ENCODE measurements at regions not wholly inside any gene's neighbourhood (a gene's known extent, or its start where the extent isn't known, plus 50 kb on each side); places are given as distances from the start of the nearest gene placed in this dataset.

DNA sequence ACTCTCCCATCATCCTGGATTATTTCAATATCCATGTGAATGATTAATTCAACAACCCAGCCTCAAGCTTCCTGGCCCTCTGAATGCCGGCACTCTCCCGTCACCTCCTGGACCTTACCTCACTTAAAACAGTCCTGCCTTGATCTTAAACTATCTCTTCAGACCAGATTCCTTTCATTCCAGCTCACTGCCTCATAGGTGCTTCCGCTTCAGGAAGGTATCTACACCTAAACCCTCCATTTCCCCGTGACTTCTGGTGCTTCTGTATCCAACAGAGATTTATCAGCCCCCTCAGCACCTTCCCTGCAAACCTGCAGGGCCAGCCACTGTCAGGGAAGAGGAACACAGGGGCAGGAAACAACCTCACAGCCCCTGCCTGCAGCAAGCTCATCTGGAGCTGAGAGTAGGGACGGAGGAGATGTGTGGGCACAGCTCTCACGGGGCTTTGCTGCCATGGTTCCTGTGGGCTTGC lies 98.9 kb upstream of the TJP1 start (continued):
- TF ChIP-seq, protein P1, sequence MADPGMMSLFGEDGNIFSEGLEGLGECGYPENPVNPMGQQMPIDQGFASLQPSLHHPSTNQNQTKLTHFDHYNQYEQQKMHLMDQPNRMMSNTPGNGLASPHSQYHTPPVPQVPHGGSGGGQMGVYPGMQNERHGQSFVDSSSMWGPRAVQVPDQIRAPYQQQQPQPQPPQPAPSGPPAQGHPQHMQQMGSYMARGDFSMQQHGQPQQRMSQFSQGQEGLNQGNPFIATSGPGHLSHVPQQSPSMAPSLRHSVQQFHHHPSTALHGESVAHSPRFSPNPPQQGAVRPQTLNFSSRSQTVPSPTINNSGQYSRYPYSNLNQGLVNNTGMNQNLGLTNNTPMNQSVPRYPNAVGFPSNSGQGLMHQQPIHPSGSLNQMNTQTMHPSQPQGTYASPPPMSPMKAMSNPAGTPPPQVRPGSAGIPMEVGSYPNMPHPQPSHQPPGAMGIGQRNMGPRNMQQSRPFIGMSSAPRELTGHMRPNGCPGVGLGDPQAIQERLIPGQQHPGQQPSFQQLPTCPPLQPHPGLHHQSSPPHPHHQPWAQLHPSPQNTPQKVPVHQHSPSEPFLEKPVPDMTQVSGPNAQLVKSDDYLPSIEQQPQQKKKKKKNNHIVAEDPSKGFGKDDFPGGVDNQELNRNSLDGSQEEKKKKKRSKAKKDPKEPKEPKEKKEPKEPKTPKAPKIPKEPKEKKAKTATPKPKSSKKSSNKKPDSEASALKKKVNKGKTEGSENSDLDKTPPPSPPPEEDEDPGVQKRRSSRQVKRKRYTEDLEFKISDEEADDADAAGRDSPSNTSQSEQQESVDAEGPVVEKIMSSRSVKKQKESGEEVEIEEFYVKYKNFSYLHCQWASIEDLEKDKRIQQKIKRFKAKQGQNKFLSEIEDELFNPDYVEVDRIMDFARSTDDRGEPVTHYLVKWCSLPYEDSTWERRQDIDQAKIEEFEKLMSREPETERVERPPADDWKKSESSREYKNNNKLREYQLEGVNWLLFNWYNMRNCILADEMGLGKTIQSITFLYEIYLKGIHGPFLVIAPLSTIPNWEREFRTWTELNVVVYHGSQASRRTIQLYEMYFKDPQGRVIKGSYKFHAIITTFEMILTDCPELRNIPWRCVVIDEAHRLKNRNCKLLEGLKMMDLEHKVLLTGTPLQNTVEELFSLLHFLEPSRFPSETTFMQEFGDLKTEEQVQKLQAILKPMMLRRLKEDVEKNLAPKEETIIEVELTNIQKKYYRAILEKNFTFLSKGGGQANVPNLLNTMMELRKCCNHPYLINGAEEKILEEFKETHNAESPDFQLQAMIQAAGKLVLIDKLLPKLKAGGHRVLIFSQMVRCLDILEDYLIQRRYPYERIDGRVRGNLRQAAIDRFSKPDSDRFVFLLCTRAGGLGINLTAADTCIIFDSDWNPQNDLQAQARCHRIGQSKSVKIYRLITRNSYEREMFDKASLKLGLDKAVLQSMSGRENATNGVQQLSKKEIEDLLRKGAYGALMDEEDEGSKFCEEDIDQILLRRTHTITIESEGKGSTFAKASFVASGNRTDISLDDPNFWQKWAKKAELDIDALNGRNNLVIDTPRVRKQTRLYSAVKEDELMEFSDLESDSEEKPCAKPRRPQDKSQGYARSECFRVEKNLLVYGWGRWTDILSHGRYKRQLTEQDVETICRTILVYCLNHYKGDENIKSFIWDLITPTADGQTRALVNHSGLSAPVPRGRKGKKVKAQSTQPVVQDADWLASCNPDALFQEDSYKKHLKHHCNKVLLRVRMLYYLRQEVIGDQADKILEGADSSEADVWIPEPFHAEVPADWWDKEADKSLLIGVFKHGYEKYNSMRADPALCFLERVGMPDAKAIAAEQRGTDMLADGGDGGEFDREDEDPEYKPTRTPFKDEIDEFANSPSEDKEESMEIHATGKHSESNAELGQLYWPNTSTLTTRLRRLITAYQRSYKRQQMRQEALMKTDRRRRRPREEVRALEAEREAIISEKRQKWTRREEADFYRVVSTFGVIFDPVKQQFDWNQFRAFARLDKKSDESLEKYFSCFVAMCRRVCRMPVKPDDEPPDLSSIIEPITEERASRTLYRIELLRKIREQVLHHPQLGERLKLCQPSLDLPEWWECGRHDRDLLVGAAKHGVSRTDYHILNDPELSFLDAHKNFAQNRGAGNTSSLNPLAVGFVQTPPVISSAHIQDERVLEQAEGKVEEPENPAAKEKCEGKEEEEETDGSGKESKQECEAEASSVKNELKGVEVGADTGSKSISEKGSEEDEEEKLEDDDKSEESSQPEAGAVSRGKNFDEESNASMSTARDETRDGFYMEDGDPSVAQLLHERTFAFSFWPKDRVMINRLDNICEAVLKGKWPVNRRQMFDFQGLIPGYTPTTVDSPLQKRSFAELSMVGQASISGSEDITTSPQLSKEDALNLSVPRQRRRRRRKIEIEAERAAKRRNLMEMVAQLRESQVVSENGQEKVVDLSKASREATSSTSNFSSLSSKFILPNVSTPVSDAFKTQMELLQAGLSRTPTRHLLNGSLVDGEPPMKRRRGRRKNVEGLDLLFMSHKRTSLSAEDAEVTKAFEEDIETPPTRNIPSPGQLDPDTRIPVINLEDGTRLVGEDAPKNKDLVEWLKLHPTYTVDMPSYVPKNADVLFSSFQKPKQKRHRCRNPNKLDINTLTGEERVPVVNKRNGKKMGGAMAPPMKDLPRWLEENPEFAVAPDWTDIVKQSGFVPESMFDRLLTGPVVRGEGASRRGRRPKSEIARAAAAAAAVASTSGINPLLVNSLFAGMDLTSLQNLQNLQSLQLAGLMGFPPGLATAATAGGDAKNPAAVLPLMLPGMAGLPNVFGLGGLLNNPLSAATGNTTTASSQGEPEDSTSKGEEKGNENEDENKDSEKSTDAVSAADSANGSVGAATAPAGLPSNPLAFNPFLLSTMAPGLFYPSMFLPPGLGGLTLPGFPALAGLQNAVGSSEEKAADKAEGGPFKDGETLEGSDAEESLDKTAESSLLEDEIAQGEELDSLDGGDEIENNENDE (IDR thresholded peaks at IDR 0.05; ENCODE audit: insufficient replicate concordance, low read length): no peak
- 0 out of 2 replicates have a peak, but pooled peaks have one; percentile 38 for TF ChIP-seq TAF1 (IDR thresholded peaks at IDR 0.05; ENCODE audit: low read depth, low read length)
- TF ChIP-seq CREB1 (IDR thresholded peaks at IDR 0.05): no peak
- TF ChIP-seq RAD21 (IDR thresholded peaks at IDR 0.05 in 1 of 2, conservative IDR thresholded peaks at IDR 0.05 in 1 of 2; ENCODE audit: low read depth in 2 of 2, low read length in 2 of 2): 0 out of 4 replicates have a peak, but pooled peaks of 1 of the 2 experiments have one; percentile 4
- TF ChIP-seq POLR2A (IDR thresholded peaks at IDR 0.05; ENCODE audit: control extremely low read depth in 1 of 2, low read depth in 2 of 2, low read length in 2 of 2): 0 out of 3 replicates have a peak, but pooled peaks of 1 of the 2 experiments have one; percentile 24
- TF ChIP-seq ASH2L (IDR thresholded peaks at IDR 0.05; ENCODE audit: low read length): peak; percentile 49
- no peak for TF ChIP-seq SP1 (IDR thresholded peaks at IDR 0.05; ENCODE audit: low read depth, low read length)
